NCI-H82 (cell line): ENCODE measurements at regions not wholly inside any gene's neighbourhood (a gene's known extent, or its start where the extent isn't known, plus 50 kb on each side); places are given as distances from the start of the nearest gene placed in this dataset.
"Not testable (repeated sequence)": the region's sequence is repeated elsewhere in the genome, so short reads cannot be mapped to it uniquely, and the experiment has no call there.

Experiments
- DNase-seq: peaks from one replicate; lab custom pipeline; 2025; lab: John Stamatoyannopoulos, UW

- DNase-seq, result no peak
These were observed 569.1 kb downstream of the TBL1XR1 start for GRCh38 chr3:176628101-176628639.

- DNase-seq, result no peak
These were observed 573.7 kb downstream of the TBL1XR1 start for GRCh38 chr3:176623468-176624150.

- DNase-seq, result no peak
These were observed 577.4 kb downstream of the TBL1XR1 start for GRCh38 chr3:176619833-176620232.

- no peak for DNase-seq
These were observed 581.5 kb downstream of the TBL1XR1 start for GRCh38 chr3:176615826-176616225.

- no peak for DNase-seq
These were observed 585.6 kb downstream of the TBL1XR1 start for GRCh38 chr3:176611703-176612102.

GRCh38 chr3:176609361-176609760 is 587.9 kb downstream of the TBL1XR1 start:
- no peak for DNase-seq

- not testable (repeated sequence) for DNase-seq
These were observed 591.7 kb downstream of the TBL1XR1 start for GRCh38 chr3:176605553-176605952.

- peak; percentile 24 for DNase-seq
These were observed 602.0 kb downstream of the TBL1XR1 start for GRCh38 chr3:176595307-176595706.

GRCh38 chr3:176590722-176591121 is 606.6 kb downstream of the TBL1XR1 start:
- no peak for DNase-seq

- DNase-seq, result no peak
These were observed 610.2 kb downstream of the TBL1XR1 start for GRCh38 chr3:176587089-176587488.

GRCh38 chr3:176584413-176585176 is 612.7 kb downstream of the TBL1XR1 start:
- no peak for DNase-seq

- DNase-seq, result no peak
These were observed 613.3 kb downstream of the TBL1XR1 start for GRCh38 chr3:176583956-176584355.

- DNase-seq, result no peak
These were observed 615.7 kb downstream of the TBL1XR1 start for GRCh38 chr3:176581589-176581988.

GRCh38 chr3:176579711-176580185 is 617.5 kb downstream of the TBL1XR1 start:
- DNase-seq, result peak; percentile 71

GRCh38 chr3:176578316-176578715 is 619.0 kb downstream of the TBL1XR1 start:
- no peak for DNase-seq

GRCh38 chr3:176577447-176577846 is 619.8 kb downstream of the TBL1XR1 start:
- no peak for DNase-seq

GRCh38 chr3:176574786-176575185 is 622.5 kb downstream of the TBL1XR1 start:
- DNase-seq, result no peak

- no peak for DNase-seq
These were observed 625.4 kb downstream of the TBL1XR1 start for GRCh38 chr3:176571926-176572325.

GRCh38 chr3:176570992-176571391 is 626.3 kb downstream of the TBL1XR1 start:
- no peak for DNase-seq

- DNase-seq, result no peak
These were observed 629.1 kb downstream of the TBL1XR1 start for GRCh38 chr3:176568189-176568588.

GRCh38 chr3:176566757-176567156 is 630.5 kb downstream of the TBL1XR1 start:
- no peak for DNase-seq

- no peak for DNase-seq
These were observed 635.0 kb downstream of the TBL1XR1 start for GRCh38 chr3:176562331-176562730.

GRCh38 chr3:176561826-176562225 is 635.5 kb downstream of the TBL1XR1 start:
- no peak for DNase-seq
